ENCODE measurements at regions not wholly inside any gene's neighbourhood (a gene's known extent, or its start where the extent isn't known, plus 50 kb on each side); places are given as distances from the start of the nearest gene placed in this dataset.

DNA sequence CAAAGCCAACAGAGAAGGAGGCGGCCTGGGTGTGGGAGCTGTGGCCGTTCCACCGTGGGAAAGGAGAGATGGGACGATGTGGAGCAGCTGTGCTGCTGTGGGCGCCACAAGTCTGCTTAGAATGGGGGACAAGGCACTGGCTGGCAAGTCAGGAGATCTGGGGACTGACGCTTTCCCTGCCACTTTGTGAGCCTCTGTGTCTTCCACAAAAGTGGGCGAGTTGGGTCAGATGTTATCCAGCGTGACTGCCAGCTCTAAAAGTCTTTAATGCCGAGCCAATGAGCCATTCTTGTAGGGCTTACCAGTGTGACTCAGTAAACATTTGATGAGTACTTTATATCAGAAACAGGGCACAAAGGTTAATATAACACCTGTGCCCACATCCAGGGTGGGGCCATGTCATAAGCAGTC is 113.6 kb upstream of the MGAT5 start:
- Histone ChIP-seq H3K4me3 (ENCODE audit: low read length) (no peak overlapping the region), H3K36me3 (ENCODE audit: control insufficient read depth, low read length) (peaks cover 6% of the 10 kb centered on the region; the same call in 1 of the 2 replicates), H3F3A (ENCODE audit: control insufficient read depth, insufficient read depth) (no peaks in the 10 kb centered on the region), H3K4me1 (ENCODE audit: control insufficient read depth, low read length) (peaks cover 8% of the 10 kb centered on the region), H3K79me2 (ENCODE audit: control insufficient read depth, low read length) (peaks cover 89% of the 10 kb centered on the region), H3K27me3 (ENCODE audit: control insufficient read depth, low read length) (no peaks in the 10 kb centered on the region), H3K9me2 (replicated peaks; ENCODE audit: control insufficient read depth, low read length) (no peaks in the 10 kb centered on the region), H3K27ac (ENCODE audit: low read depth, low read length) (no peak overlapping the region), H3K9me3 (ENCODE audit: control insufficient read depth, insufficient read depth, low read length) (no peaks in the 10 kb centered on the region), H4K20me1 (ENCODE audit: control insufficient read depth, insufficient read depth, low read depth, low read length) (peaks cover 9% of the 10 kb centered on the region; the same call in 1 of the 2 replicates), H3K4me2 (ENCODE audit: low read length) (no peak overlapping the region)
- TF ChIP-seq, protein P1, sequence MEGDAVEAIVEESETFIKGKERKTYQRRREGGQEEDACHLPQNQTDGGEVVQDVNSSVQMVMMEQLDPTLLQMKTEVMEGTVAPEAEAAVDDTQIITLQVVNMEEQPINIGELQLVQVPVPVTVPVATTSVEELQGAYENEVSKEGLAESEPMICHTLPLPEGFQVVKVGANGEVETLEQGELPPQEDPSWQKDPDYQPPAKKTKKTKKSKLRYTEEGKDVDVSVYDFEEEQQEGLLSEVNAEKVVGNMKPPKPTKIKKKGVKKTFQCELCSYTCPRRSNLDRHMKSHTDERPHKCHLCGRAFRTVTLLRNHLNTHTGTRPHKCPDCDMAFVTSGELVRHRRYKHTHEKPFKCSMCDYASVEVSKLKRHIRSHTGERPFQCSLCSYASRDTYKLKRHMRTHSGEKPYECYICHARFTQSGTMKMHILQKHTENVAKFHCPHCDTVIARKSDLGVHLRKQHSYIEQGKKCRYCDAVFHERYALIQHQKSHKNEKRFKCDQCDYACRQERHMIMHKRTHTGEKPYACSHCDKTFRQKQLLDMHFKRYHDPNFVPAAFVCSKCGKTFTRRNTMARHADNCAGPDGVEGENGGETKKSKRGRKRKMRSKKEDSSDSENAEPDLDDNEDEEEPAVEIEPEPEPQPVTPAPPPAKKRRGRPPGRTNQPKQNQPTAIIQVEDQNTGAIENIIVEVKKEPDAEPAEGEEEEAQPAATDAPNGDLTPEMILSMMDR (IDR thresholded peaks at IDR 0.05; ENCODE audit: low read depth, low read length, poor library complexity, severe bottlenecking) = no peak
- no peak for TF ChIP-seq EZH2phosphoT487 (IDR thresholded peaks at IDR 0.05; ENCODE audit: borderline replicate concordance, low read length)

DNA sequence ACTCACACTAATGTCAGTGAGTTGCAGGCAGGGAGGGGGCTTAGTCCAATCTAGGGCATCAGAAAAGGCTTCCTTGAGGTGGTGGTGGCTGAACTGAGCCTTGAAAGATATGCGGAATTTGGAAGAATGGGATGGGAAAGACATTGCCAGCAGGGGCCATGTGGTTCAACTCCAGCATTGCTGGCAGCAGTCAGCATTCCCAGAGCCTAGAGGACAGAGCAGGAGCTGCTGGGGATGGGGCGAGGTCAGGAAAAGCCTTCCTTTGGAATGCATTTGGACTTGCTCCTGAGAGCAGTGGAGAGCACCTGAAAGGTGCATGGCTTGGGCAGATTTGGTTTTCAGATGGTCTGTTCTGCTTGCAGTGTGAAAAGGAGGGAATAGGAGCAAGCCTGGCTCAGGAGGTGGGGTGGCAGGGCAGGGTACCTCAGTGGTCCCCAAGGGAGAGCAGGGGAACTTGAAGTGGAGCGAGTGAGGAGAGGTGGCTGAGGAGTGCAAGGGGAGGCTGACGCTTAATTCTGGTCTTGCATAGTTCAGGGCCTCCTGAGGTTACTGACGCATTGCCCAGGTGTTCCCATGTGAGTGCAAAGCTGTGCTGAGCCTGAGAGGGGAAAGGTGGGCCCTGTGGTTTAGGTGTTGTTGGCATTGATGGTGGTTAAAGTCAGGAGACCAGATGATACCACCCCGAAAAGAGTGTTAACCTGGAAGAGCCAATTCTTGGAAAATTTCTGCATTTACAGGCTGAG is 112.1 kb upstream of the MGAT5 start:
- peaks cover 5% of the 10 kb centered on the region; the same call in 1 of the 2 replicates for H3K36me3 ChIP-seq (ENCODE audit: control insufficient read depth, low read length)
- peaks cover 93% of the 10 kb centered on the region for H3K79me2 ChIP-seq (ENCODE audit: control insufficient read depth, low read length)
- TF ChIP-seq, protein P1 (IDR thresholded peaks at IDR 0.05; ENCODE audit: low read depth, low read length, poor library complexity, severe bottlenecking) = no peak
- no peak for TF ChIP-seq EZH2phosphoT487 (IDR thresholded peaks at IDR 0.05; ENCODE audit: borderline replicate concordance, low read length)
- H3K9me2 ChIP-seq (replicated peaks; ENCODE audit: control insufficient read depth, low read length) = no peaks in the 10 kb centered on the region
- no peaks in the 10 kb centered on the region for H3K9me3 ChIP-seq (ENCODE audit: control insufficient read depth, insufficient read depth, low read length)
- no peak overlapping the region for H3K27ac ChIP-seq (ENCODE audit: low read depth, low read length)
- no peaks in the 10 kb centered on the region for H3F3A ChIP-seq (ENCODE audit: control insufficient read depth, insufficient read depth)
- H3K4me2 ChIP-seq (ENCODE audit: low read length) = no peak overlapping the region
- H3K4me3 ChIP-seq (ENCODE audit: low read length) = no peak overlapping the region
- H3K27me3 ChIP-seq (ENCODE audit: control insufficient read depth, low read length) = no peaks in the 10 kb centered on the region
- H4K20me1 ChIP-seq (ENCODE audit: control insufficient read depth, insufficient read depth, low read depth, low read length) = peaks cover 9% of the 10 kb centered on the region; the same call in 1 of the 2 replicates
- H3K4me1 ChIP-seq (ENCODE audit: control insufficient read depth, low read length) = peaks cover 9% of the 10 kb centered on the region

DNA sequence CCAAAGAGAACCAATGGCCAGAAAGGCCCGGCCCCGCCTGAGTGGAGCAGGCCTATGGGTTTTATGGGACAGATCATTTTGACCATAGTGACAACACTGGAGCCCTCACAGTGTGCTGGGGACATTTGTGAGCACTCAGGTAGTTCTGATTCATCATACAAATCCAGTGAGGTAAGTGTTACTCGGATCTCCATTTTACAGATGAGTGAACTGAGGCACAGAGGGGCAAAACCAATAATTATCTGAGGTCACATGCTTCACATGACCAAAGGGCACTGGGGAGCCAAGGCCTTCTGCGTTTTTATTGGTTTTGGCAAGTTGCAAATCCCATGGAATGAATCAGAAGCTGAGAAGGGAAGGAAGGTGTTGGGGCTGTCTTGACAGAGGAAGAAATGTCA is 111.5 kb upstream of the MGAT5 start:
- Histone ChIP-seq H3K27ac (ENCODE audit: low read depth, low read length) (no peak overlapping the region), H3K9me2 (replicated peaks; ENCODE audit: control insufficient read depth, low read length) (no peaks in the 10 kb centered on the region), H4K20me1 (ENCODE audit: control insufficient read depth, insufficient read depth, low read depth, low read length) (peaks cover 5% of the 10 kb centered on the region; the same call in 1 of the 2 replicates), H3K79me2 (ENCODE audit: control insufficient read depth, low read length) (peaks cover 93% of the 10 kb centered on the region), H3F3A (ENCODE audit: control insufficient read depth, insufficient read depth) (no peaks in the 10 kb centered on the region), H3K4me2 (ENCODE audit: low read length) (no peak overlapping the region), H3K4me1 (ENCODE audit: control insufficient read depth, low read length) (peaks cover 4% of the 10 kb centered on the region), H3K27me3 (ENCODE audit: control insufficient read depth, low read length) (no peaks in the 10 kb centered on the region), H3K36me3 (ENCODE audit: control insufficient read depth, low read length) (peaks cover 3% of the 10 kb centered on the region; the same call in 1 of the 2 replicates), H3K4me3 (ENCODE audit: low read length) (no peak overlapping the region), H3K9me3 (ENCODE audit: control insufficient read depth, insufficient read depth, low read length) (no peaks in the 10 kb centered on the region)
- TF ChIP-seq, protein P1 (IDR thresholded peaks at IDR 0.05; ENCODE audit: low read depth, low read length, poor library complexity, severe bottlenecking) = no peak
- no peak for TF ChIP-seq EZH2phosphoT487 (IDR thresholded peaks at IDR 0.05; ENCODE audit: borderline replicate concordance, low read length)

All from DOHH2 (cell line).